Right ventricle myocardium superior (tissue), 1 donor: ENCODE measurements at regions not wholly inside any gene's neighbourhood (a gene's known extent, or its start where the extent isn't known, plus 50 kb on each side); places are given as distances from the start of the nearest gene placed in this dataset.

Source experiments
- ATAC-seq: fragments of 200-7000 bp; cut with Tn5 transposase; one replicate; pipeline ENCODE4 v1.9.1; 2020; ENCODE audit warnings: mild to moderate bottlenecking; ENCODE audit not compliant: poor library complexity
- DNase-seq: peaks from one replicate; pipeline ENCODE4 v3.0.0-alpha.2; 2020
- intact Hi-C: fragments of 100-400 bp; cut with DNase I; formaldehyde crosslinking; loops from one replicate; pipeline ENCODE4 v1.11.2; 2022
- donor health status: DM: no; HTN: yes; CAD: no; lungs with severe emphysema.

- DNase-seq (no peak), ATAC-seq (no peak)
- intact Hi-C loops: no loop called here
Measured at GRCh38 chr4:137253949-137254348, 278.3 kb downstream of the PCDH18 start.

- intact Hi-C loops: no loop called here
- DNase-seq: no peak
- ATAC-seq: no peak
Measured at GRCh38 chr4:137249112-137249511, 283.2 kb downstream of the PCDH18 start.

- ATAC-seq (no peak), DNase-seq (no peak)
- intact Hi-C loops: no loop called here
Measured at GRCh38 chr4:137238456-137239162, 293.7 kb downstream of the PCDH18 start.

- intact Hi-C loops: no loop called here
- DNase-seq (no peak), ATAC-seq (no peak)
Measured at GRCh38 chr4:137226900-137227299, 305.4 kb downstream of the PCDH18 start.

- intact Hi-C loops: no loop called here
- no peak for ATAC-seq
- DNase-seq: no peak
Measured at GRCh38 chr4:137226221-137226620, 306.1 kb downstream of the PCDH18 start.

- ATAC-seq: no peak
- intact Hi-C loops: no loop called here
- no peak for DNase-seq
Measured at GRCh38 chr4:137213372-137214173, 318.7 kb downstream of the PCDH18 start.

- intact Hi-C loops: no loop called here
- no peak for DNase-seq
- no peak for ATAC-seq
Measured at GRCh38 chr4:137212601-137213000, 319.7 kb downstream of the PCDH18 start.

- DNase-seq (no peak), ATAC-seq (no peak)
- intact Hi-C loops: no loop called here
Measured at GRCh38 chr4:137209240-137209639, 323.1 kb downstream of the PCDH18 start.

- intact Hi-C loops: no loop called here
- no peak for DNase-seq
- no peak for ATAC-seq
Measured at GRCh38 chr4:137206781-137207180, 325.5 kb downstream of the PCDH18 start.

GRCh38 chr4:137203601-137204000 lies 328.7 kb downstream of the PCDH18 start:
- DNase-seq (no peak), ATAC-seq (no peak)
- intact Hi-C loops: no loop called here

GRCh38 chr4:137200322-137200721 lies 332.0 kb downstream of the PCDH18 start:
- intact Hi-C loops: no loop called here
- no peak for ATAC-seq
- DNase-seq: no peak

GRCh38 chr4:137198791-137199190 lies 333.5 kb downstream of the PCDH18 start:
- no peak for ATAC-seq
- intact Hi-C loops: no loop called here
- DNase-seq: no peak

GRCh38 chr4:137194670-137195069 lies 337.6 kb downstream of the PCDH18 start:
- ATAC-seq (no peak), DNase-seq (no peak)
- intact Hi-C loops: no loop called here

GRCh38 chr4:137193564-137193963 lies 338.7 kb downstream of the PCDH18 start:
- DNase-seq (no peak), ATAC-seq (no peak)
- intact Hi-C loops: no loop called here

- intact Hi-C loops: no loop called here
- ATAC-seq (no peak), DNase-seq (no peak)
Measured at GRCh38 chr4:137181293-137181899, 350.9 kb downstream of the PCDH18 start.

GRCh38 chr4:137180349-137180748 lies 351.9 kb downstream of the PCDH18 start:
- ATAC-seq: no peak
- no peak for DNase-seq
- intact Hi-C loops: no loop called here

GRCh38 chr4:137156807-137157206 lies 375.5 kb downstream of the PCDH18 start:
- intact Hi-C loops: no loop called here
- DNase-seq (no peak), ATAC-seq (no peak)

GRCh38 chr4:137156054-137156453 lies 376.2 kb downstream of the PCDH18 start:
- ATAC-seq: no peak
- intact Hi-C loops: no loop called here
- DNase-seq: no peak

GRCh38 chr4:137131201-137131600 lies 401.1 kb downstream of the PCDH18 start:
- intact Hi-C loops: no loop called here
- ATAC-seq (no peak), DNase-seq (no peak)

- DNase-seq (no peak), ATAC-seq (no peak)
- intact Hi-C loops: loop anchor here (10.0 kb wide), 1 partner anchor 735 kb away; no protein-coding TSS in a partner anchor
Measured at GRCh38 chr4:137129845-137130244, 402.4 kb downstream of the PCDH18 start.
